SU-DHL-6 (cell line): ENCODE measurements at regions not wholly inside any gene's neighbourhood (a gene's known extent, or its start where the extent isn't known, plus 50 kb on each side); places are given as distances from the start of the nearest gene placed in this dataset.

Experiments
- EZH2phosphoT487 ChIP-seq: fragments of 200-600 bp; sonication (generic), shearing (Covaris generic); conservative IDR thresholded peaks from 2 replicates; pipeline ENCODE4 v1.6.1; 2018; ENCODE audit warnings: mild to moderate bottlenecking, antibody characterized with exemption, low read length, moderate library complexity, mixed read lengths
- TF ChIP-seq, protein P1 (sequence below): fragments of 200-600 bp; sonication (generic); IDR thresholded peaks from one replicate; pipeline ENCODE4 v1.5.1; 2017; ENCODE audit warnings: antibody characterized with exemption, mild to moderate bottlenecking, low read length, moderate library complexity; ENCODE audit not compliant: insufficient read depth, poor library complexity, severe bottlenecking

DNA sequence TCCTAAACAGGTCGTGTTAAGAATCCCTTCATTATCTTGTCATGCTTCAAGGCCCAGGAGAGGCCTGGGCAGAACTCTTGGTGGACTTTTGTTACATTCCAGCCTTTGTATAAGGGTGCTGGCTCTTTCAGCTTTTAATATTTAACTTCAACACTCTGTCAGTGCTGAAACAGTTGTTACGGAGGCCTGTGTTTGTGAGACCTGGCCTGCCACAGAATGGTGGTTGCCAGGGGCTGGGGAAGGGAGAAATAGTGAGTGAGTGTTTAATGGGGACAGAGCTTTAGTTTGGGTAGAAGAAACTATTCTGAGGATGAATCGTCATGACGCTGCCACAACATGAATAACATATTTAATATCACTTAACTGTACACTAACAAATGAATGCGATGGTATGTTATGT lies 1027.6 kb upstream of the PRKX start:
- TF ChIP-seq, protein P1, sequence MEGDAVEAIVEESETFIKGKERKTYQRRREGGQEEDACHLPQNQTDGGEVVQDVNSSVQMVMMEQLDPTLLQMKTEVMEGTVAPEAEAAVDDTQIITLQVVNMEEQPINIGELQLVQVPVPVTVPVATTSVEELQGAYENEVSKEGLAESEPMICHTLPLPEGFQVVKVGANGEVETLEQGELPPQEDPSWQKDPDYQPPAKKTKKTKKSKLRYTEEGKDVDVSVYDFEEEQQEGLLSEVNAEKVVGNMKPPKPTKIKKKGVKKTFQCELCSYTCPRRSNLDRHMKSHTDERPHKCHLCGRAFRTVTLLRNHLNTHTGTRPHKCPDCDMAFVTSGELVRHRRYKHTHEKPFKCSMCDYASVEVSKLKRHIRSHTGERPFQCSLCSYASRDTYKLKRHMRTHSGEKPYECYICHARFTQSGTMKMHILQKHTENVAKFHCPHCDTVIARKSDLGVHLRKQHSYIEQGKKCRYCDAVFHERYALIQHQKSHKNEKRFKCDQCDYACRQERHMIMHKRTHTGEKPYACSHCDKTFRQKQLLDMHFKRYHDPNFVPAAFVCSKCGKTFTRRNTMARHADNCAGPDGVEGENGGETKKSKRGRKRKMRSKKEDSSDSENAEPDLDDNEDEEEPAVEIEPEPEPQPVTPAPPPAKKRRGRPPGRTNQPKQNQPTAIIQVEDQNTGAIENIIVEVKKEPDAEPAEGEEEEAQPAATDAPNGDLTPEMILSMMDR, result no peak
- no peak for TF ChIP-seq EZH2phosphoT487
